GM12874 (cell line): ENCODE measurements at regions not wholly inside any gene's neighbourhood (a gene's known extent, or its start where the extent isn't known, plus 50 kb on each side); places are given as distances from the start of the nearest gene placed in this dataset.

Source experiments
- CTCF ChIP-seq: IDR thresholded peaks from 2 replicates; pipeline ENCODE4 v1.5.1; 2011; ENCODE audit warnings: low read depth, mild to moderate bottlenecking, control low read depth, low read length, moderate library complexity; ENCODE audit not compliant: insufficient read depth

GRCh38 chr11:128407962-128408361 is 179.4 kb downstream of the ETS1 start:
- no peak for TF ChIP-seq CTCF

GRCh38 chr11:128405714-128406662 is 181.4 kb downstream of the ETS1 start:
- no peak for TF ChIP-seq CTCF

- no peak for TF ChIP-seq CTCF
These were observed 182.2 kb downstream of the ETS1 start for GRCh38 chr11:128405112-128405511.

- TF ChIP-seq CTCF: no peak
These were observed 182.9 kb downstream of the ETS1 start for GRCh38 chr11:128404437-128404836.

- TF ChIP-seq CTCF: no peak
These were observed 186.8 kb downstream of the ETS1 start for GRCh38 chr11:128400382-128401203.

GRCh38 chr11:128399251-128400121 is 187.9 kb downstream of the ETS1 start:
- no peak for TF ChIP-seq CTCF
